ENCODE measurements at regions not wholly inside any gene's neighbourhood (a gene's known extent, or its start where the extent isn't known, plus 50 kb on each side); places are given as distances from the start of the nearest gene placed in this dataset.

GRCh38 chr5:57106661-57107060 lies 67.2 kb upstream of the GPBP1 start:
- Histone ChIP-seq H3K4me1 (ENCODE audit: control insufficient read depth in 1 of 2, insufficient read depth in 2 of 2, low read length in 2 of 2) (no peaks in the 10 kb centered on the region), H3K36me3 (ENCODE audit: control insufficient read depth in 1 of 2, insufficient read depth in 2 of 2, low read length in 2 of 2) (no peaks in the 10 kb centered on the region), H3K9me3 (ENCODE audit: control insufficient read depth in 1 of 2, low read length in 2 of 2) (no peaks in the 10 kb centered on the region), H3K27ac (ENCODE audit: low read length) (no peak overlapping the region), H3K27me3 (ENCODE audit: low read depth, low read length) (no peaks in the 10 kb centered on the region), H3K4me3 (ENCODE audit: low read depth in 1 of 2, low read length in 2 of 2) (no peak overlapping the region)

- Histone ChIP-seq H3K9me3 (ENCODE audit: control insufficient read depth in 1 of 2, low read length in 2 of 2) (no peaks in the 10 kb centered on the region), H3K27ac (ENCODE audit: low read length) (no peak overlapping the region), H3K27me3 (ENCODE audit: low read depth, low read length) (no peaks in the 10 kb centered on the region), H3K4me1 (ENCODE audit: control insufficient read depth in 1 of 2, insufficient read depth in 2 of 2, low read length in 2 of 2) (no peaks in the 10 kb centered on the region), H3K36me3 (ENCODE audit: control insufficient read depth in 1 of 2, insufficient read depth in 2 of 2, low read length in 2 of 2) (no peaks in the 10 kb centered on the region), H3K4me3 (ENCODE audit: low read depth in 1 of 2, low read length in 2 of 2) (no peak overlapping the region)
These were observed 61.9 kb upstream of the GPBP1 start for GRCh38 chr5:57111993-57112392.

DNA sequence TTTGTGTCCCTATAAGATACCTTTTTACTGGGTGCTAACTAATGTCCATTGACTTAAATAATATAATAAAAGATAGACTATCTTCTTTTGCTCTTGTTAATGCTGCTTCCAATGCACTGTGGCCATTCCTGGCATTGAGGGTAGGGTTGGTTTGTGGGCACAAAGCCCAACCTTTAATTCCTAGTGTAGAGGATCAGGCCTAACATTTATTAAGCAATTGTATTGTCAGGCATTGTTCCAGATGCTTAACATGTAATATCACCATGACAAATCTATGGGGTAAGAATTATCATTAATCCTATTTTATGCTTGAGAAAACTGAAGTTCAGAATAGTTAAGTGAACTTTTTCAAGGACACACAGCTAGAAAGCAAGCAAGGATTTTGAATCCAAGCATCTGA lies 60.4 kb upstream of the GPBP1 start:
- H3K27ac ChIP-seq (ENCODE audit: low read length): no peak overlapping the region
- H3K4me3 ChIP-seq (ENCODE audit: low read depth in 1 of 2, low read length in 2 of 2): no peak overlapping the region
- no peaks in the 10 kb centered on the region for H3K4me1 ChIP-seq (ENCODE audit: control insufficient read depth in 1 of 2, insufficient read depth in 2 of 2, low read length in 2 of 2)
- no peaks in the 10 kb centered on the region for H3K9me3 ChIP-seq (ENCODE audit: control insufficient read depth in 1 of 2, low read length in 2 of 2)
- H3K36me3 ChIP-seq (ENCODE audit: control insufficient read depth in 1 of 2, insufficient read depth in 2 of 2, low read length in 2 of 2): no peaks in the 10 kb centered on the region
- H3K27me3 ChIP-seq (ENCODE audit: low read depth, low read length): no peaks in the 10 kb centered on the region

DNA sequence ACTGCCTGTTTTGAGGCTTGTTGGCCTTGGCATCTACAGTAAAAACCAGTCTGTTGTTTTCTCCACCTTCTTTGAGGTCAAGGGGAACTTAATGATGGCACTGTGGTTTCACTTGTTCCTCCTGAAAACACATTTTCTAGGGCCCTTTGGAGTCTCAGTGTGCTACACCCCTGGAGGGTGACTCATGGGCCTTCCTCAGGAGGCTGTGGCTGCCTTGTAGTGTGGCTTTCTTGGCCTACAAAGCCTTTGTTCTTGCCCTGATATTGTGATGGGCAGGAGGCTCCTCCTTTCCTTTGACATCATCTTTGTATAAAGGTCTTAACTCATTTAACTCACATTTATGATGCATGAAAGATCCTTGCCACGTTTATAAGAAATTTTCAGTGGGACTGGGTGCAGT lies 56.3 kb upstream of the GPBP1 start:
- Histone ChIP-seq H3K4me3 (ENCODE audit: low read depth in 1 of 2, low read length in 2 of 2) (no peak overlapping the region), H3K36me3 (ENCODE audit: control insufficient read depth in 1 of 2, insufficient read depth in 2 of 2, low read length in 2 of 2) (no peaks in the 10 kb centered on the region), H3K27me3 (ENCODE audit: low read depth, low read length) (no peaks in the 10 kb centered on the region), H3K4me1 (ENCODE audit: control insufficient read depth in 1 of 2, insufficient read depth in 2 of 2, low read length in 2 of 2) (no peaks in the 10 kb centered on the region), H3K9me3 (ENCODE audit: control insufficient read depth in 1 of 2, low read length in 2 of 2) (peaks cover 0 to under 1% of the 10 kb centered on the region in 2 donors), H3K27ac (ENCODE audit: low read length) (no peak overlapping the region)

DNA sequence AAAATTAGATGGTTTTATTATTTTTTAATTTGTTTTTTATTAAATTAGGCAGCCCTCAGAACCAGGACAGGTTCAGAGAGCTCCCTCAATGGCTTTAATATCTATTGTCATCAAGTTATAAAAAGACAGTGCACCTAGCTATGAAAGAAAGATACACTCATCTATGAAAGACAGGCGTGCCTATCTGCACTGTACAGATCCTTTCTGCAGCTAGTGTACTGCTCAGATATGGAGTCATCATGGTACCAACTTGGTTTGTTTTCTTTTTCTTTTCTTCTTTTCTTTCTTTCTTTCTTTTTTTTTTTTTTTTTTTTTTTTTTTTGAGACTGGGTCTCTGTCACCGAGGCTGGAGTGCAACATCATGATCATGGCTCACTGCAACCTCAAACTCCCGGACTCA lies 54.8 kb upstream of the GPBP1 start:
- Histone ChIP-seq H3K4me3 (ENCODE audit: low read depth in 1 of 2, low read length in 2 of 2) (no peak overlapping the region), H3K9me3 (ENCODE audit: control insufficient read depth in 1 of 2, low read length in 2 of 2) (peaks cover 0 to 4% of the 10 kb centered on the region in 2 donors), H3K27ac (ENCODE audit: low read length) (no peak overlapping the region), H3K4me1 (ENCODE audit: control insufficient read depth in 1 of 2, insufficient read depth in 2 of 2, low read length in 2 of 2) (no peaks in the 10 kb centered on the region), H3K36me3 (ENCODE audit: control insufficient read depth in 1 of 2, insufficient read depth in 2 of 2, low read length in 2 of 2) (no peaks in the 10 kb centered on the region), H3K27me3 (ENCODE audit: low read depth, low read length) (no peaks in the 10 kb centered on the region)

GRCh38 chr5:57124014-57124413 lies 49.8 kb upstream of the GPBP1 start:
- no peaks in the 10 kb centered on the region for H3K36me3 ChIP-seq (ENCODE audit: control insufficient read depth in 1 of 2, insufficient read depth in 2 of 2, low read length in 2 of 2)
- H3K4me1 ChIP-seq (ENCODE audit: control insufficient read depth in 1 of 2, insufficient read depth in 2 of 2, low read length in 2 of 2): no peaks in the 10 kb centered on the region
- H3K27me3 ChIP-seq (ENCODE audit: low read depth, low read length): no peaks in the 10 kb centered on the region
- no peak overlapping the region for H3K4me3 ChIP-seq (ENCODE audit: low read depth in 1 of 2, low read length in 2 of 2)
- H3K9me3 ChIP-seq (ENCODE audit: control insufficient read depth in 1 of 2, low read length in 2 of 2): peaks cover 0 to 4% of the 10 kb centered on the region in 2 donors
- no peak overlapping the region for H3K27ac ChIP-seq (ENCODE audit: low read length)

All from muscle layer of duodenum (tissue), 2 donors.